Nephron progenitor cell (in vitro differentiated cells): ENCODE measurements at regions not wholly inside any gene's neighbourhood (a gene's known extent, or its start where the extent isn't known, plus 50 kb on each side); places are given as distances from the start of the nearest gene placed in this dataset.
"Not testable (repeated sequence)": the region's sequence is repeated elsewhere in the genome, so short reads cannot be mapped to it uniquely, and the experiment has no call there.

Experiments used
- DNase-seq: peaks from one replicate; pipeline ENCODE4 v3.0.0; 2021
- H3K27ac Mint-ChIP-seq: 2 replicates; pipeline ENCODE4 v1.8.0; 2021; ENCODE audit warnings: mild to moderate bottlenecking, moderate library complexity, mixed read lengths
- H3K27me3 Mint-ChIP-seq: 2 replicates; pipeline ENCODE4 v1.8.0; 2021; ENCODE audit warnings: mild to moderate bottlenecking, low read depth, mixed read lengths; ENCODE audit not compliant: poor library complexity
- H3K36me3 Mint-ChIP-seq: 2 replicates; pipeline ENCODE4 v1.8.0; 2021; ENCODE audit warnings: low read depth, mixed read lengths
- H3K4me1 Mint-ChIP-seq: 2 replicates; pipeline ENCODE4 v1.8.0; 2021; ENCODE audit warnings: mixed read lengths
- H3K4me3 Mint-ChIP-seq: 2 replicates; pipeline ENCODE4 v1.8.0; 2021; ENCODE audit warnings: mild to moderate bottlenecking, moderate library complexity, mixed read lengths
- H3K9me3 Mint-ChIP-seq: 2 replicates; pipeline ENCODE4 v1.8.0; 2021; ENCODE audit warnings: mild to moderate bottlenecking, moderate library complexity, mixed read lengths
- CTCF ChIP-seq: fragments of 200-600 bp; sonication (generic); IDR thresholded peaks from 2 replicates; pipeline ENCODE4 v1.5.0; 2021; ENCODE audit warnings: antibody characterized with exemption

GRCh38 chrX:140431521-140431920 lies 73.3 kb downstream of the SOX3 start:
- H3K4me1 Mint-ChIP-seq, result peaks cover 10% of the 10 kb centered on the region
- no peak for DNase-seq
- TF ChIP-seq CTCF, result no peak
- no peaks in the 10 kb centered on the region for H3K36me3 Mint-ChIP-seq
- no peak overlapping the region for H3K27ac Mint-ChIP-seq
- peaks cover 68% of the 10 kb centered on the region for H3K27me3 Mint-ChIP-seq
- H3K4me3 Mint-ChIP-seq, result no peak overlapping the region
- no peaks in the 10 kb centered on the region for H3K9me3 Mint-ChIP-seq

- Mint-ChIP-seq H3K4me3 (no peak overlapping the region), H3K36me3 (no peaks in the 10 kb centered on the region), H3K4me1 (no peaks in the 10 kb centered on the region), H3K27me3 (peaks cover 24% of the 10 kb centered on the region), H3K27ac (no peak overlapping the region), H3K9me3 (peaks cover 4% of the 10 kb centered on the region)
- no peak for DNase-seq
- TF ChIP-seq CTCF, result no peak
Observed at GRCh38 chrX:140425712-140426395, 79.0 kb downstream of the SOX3 start.

GRCh38 chrX:140422501-140422900 lies 82.4 kb downstream of the SOX3 start:
- H3K9me3 Mint-ChIP-seq, result peaks cover 4% of the 10 kb centered on the region
- TF ChIP-seq CTCF, result no peak
- no peak overlapping the region for H3K4me3 Mint-ChIP-seq
- no peaks in the 10 kb centered on the region for H3K4me1 Mint-ChIP-seq
- no peak for DNase-seq
- H3K36me3 Mint-ChIP-seq, result no peaks in the 10 kb centered on the region
- H3K27ac Mint-ChIP-seq, result no peak overlapping the region
- peaks cover 7% of the 10 kb centered on the region for H3K27me3 Mint-ChIP-seq

GRCh38 chrX:140402131-140402530 lies 102.7 kb downstream of the SOX3 start:
- not testable (repeated sequence) for H3K4me1 Mint-ChIP-seq, H3K36me3 Mint-ChIP-seq, DNase-seq, H3K27ac Mint-ChIP-seq, H3K4me3 Mint-ChIP-seq, H3K27me3 Mint-ChIP-seq
- peaks cover 47% of the 10 kb centered on the region for H3K9me3 Mint-ChIP-seq

GRCh38 chrX:140396326-140396725 lies 108.5 kb downstream of the SOX3 start:
- not testable (repeated sequence) for H3K4me3 Mint-ChIP-seq, DNase-seq, H3K4me1 Mint-ChIP-seq, H3K27ac Mint-ChIP-seq, H3K27me3 Mint-ChIP-seq, H3K36me3 Mint-ChIP-seq, H3K9me3 Mint-ChIP-seq

GRCh38 chrX:140393507-140393906 lies 111.4 kb downstream of the SOX3 start:
- DNase-seq, result no peak
- no peak for TF ChIP-seq CTCF
- no peaks in the 10 kb centered on the region for H3K27me3 Mint-ChIP-seq
- H3K36me3 Mint-ChIP-seq, result no peaks in the 10 kb centered on the region
- no peak overlapping the region for H3K27ac Mint-ChIP-seq
- no peak overlapping the region for H3K4me3 Mint-ChIP-seq
- no peaks in the 10 kb centered on the region for H3K4me1 Mint-ChIP-seq
- H3K9me3 Mint-ChIP-seq, result no peaks in the 10 kb centered on the region

DNA sequence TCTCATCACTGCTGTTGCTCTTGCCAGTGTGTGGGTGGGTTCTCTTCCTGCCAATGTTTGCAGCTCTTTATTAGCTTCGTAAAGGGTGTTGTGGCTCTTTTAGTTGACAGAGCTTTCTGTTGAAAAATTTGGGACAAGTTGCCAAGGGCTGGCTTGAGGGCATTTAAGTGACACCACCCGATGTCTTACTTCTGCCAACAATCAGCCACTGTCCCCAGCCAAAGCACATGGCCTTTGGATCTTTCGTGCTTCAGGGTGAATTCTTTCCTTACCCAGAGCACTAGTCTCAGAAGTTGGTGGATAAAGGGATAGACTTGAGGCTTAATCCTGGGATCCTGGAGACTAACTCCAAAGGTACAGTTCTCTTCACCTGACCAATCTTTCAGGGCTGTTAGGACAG lies 113.6 kb downstream of the SOX3 start:
- no peaks in the 10 kb centered on the region for H3K9me3 Mint-ChIP-seq
- H3K27me3 Mint-ChIP-seq, result no peaks in the 10 kb centered on the region
- no peak overlapping the region for H3K4me3 Mint-ChIP-seq
- no peaks in the 10 kb centered on the region for H3K36me3 Mint-ChIP-seq
- no peak for TF ChIP-seq CTCF
- no peak for DNase-seq
- no peak overlapping the region for H3K27ac Mint-ChIP-seq
- H3K4me1 Mint-ChIP-seq, result no peaks in the 10 kb centered on the region
